HG03103 (cell line): ENCODE measurements at regions not wholly inside any gene's neighbourhood (a gene's known extent, or its start where the extent isn't known, plus 50 kb on each side); places are given as distances from the start of the nearest gene placed in this dataset.
"Not testable (repeated sequence)": the region's sequence is repeated elsewhere in the genome, so short reads cannot be mapped to it uniquely, and the experiment has no call there.

Experiments
- ATAC-seq: cut with Tn5 transposase; IDR thresholded peaks from one replicate; pipeline ENCODE4 v1.9.1; 2021; ENCODE audit warnings: low read depth; ENCODE audit not compliant: unreplicated experiment

- no peak for ATAC-seq
Observed at GRCh38 chr9:95788021-95788420, 87.5 kb upstream of the ERCC6L2 start.

GRCh38 chr9:95785209-95785608 lies 90.3 kb upstream of the ERCC6L2 start:
- no peak for ATAC-seq

- ATAC-seq = no peak
Observed at GRCh38 chr9:95784318-95784717, 91.2 kb upstream of the ERCC6L2 start.

- ATAC-seq = no peak
Observed at GRCh38 chr9:95783426-95783975, 92.0 kb upstream of the ERCC6L2 start.

GRCh38 chr9:95780751-95781150 lies 94.7 kb upstream of the ERCC6L2 start:
- no peak for ATAC-seq

- ATAC-seq = no peak
Observed at GRCh38 chr9:95780121-95780520, 95.4 kb upstream of the ERCC6L2 start.

- ATAC-seq = not testable (repeated sequence)
Observed at GRCh38 chr9:95779597-95779996, 95.9 kb upstream of the ERCC6L2 start.

GRCh38 chr9:95778957-95779356 lies 96.5 kb upstream of the ERCC6L2 start:
- ATAC-seq = no peak

- no peak for ATAC-seq
Observed at GRCh38 chr9:95777136-95777535, 98.4 kb upstream of the ERCC6L2 start.

- no peak for ATAC-seq
Observed at GRCh38 chr9:95776176-95776575, 99.3 kb upstream of the ERCC6L2 start.

GRCh38 chr9:95775191-95775590 lies 100.3 kb upstream of the ERCC6L2 start:
- ATAC-seq = no peak

GRCh38 chr9:95773053-95773418 lies 102.5 kb upstream of the ERCC6L2 start:
- ATAC-seq = no peak

GRCh38 chr9:95772320-95773052 lies 103.0 kb upstream of the ERCC6L2 start:
- ATAC-seq = no peak

GRCh38 chr9:95771556-95772246 lies 103.8 kb upstream of the ERCC6L2 start:
- ATAC-seq = no peak

- ATAC-seq = no peak
Observed at GRCh38 chr9:95770653-95771131, 104.8 kb upstream of the ERCC6L2 start.

GRCh38 chr9:95769909-95770433 lies 105.5 kb upstream of the ERCC6L2 start:
- no peak for ATAC-seq

- no peak for ATAC-seq
Observed at GRCh38 chr9:95769473-95769872, 106.0 kb upstream of the ERCC6L2 start.

GRCh38 chr9:95766906-95767305 lies 108.6 kb upstream of the ERCC6L2 start:
- no peak for ATAC-seq

GRCh38 chr9:95764533-95765319 lies 110.8 kb upstream of the ERCC6L2 start:
- no peak for ATAC-seq

GRCh38 chr9:95763983-95764382 lies 111.5 kb upstream of the ERCC6L2 start:
- no peak for ATAC-seq

- ATAC-seq = no peak
Observed at GRCh38 chr9:95763006-95763405, 112.5 kb upstream of the ERCC6L2 start.
